SK-N-SH (cell line): ENCODE measurements at regions not wholly inside any gene's neighbourhood (a gene's known extent, or its start where the extent isn't known, plus 50 kb on each side); places are given as distances from the start of the nearest gene placed in this dataset.

Source experiments
- EP300 ChIP-seq, 2 experiments: IDR thresholded peaks; 2 replicates each; pipeline versions ENCODE4 v1.4.0 to v1.6.1; 2012; ENCODE audit warnings: borderline replicate concordance in 1 of 2, low read depth in 1 of 2, low read length in 1 of 2
- EZH2phosphoT487 ChIP-seq: fragments of 200-600 bp; sonication (generic); IDR thresholded peaks from 2 replicates; pipeline ENCODE4 v1.6.1; 2017; ENCODE audit warnings: low read depth, mixed run types, mild to moderate bottlenecking, antibody characterized with exemption, moderate library complexity, borderline replicate concordance
- NRF1 ChIP-seq: IDR thresholded peaks from 2 replicates; pipeline ENCODE4 v1.6.1; 2012; ENCODE audit warnings: low read depth, mild to moderate bottlenecking, low read length
- POLR2AphosphoS5 ChIP-seq: IDR thresholded peaks from 2 replicates; pipeline ENCODE4 v1.6.1; 2012; ENCODE audit warnings: low read depth, low read length
- RCOR1 ChIP-seq: fragments of 150-350 bp; IDR thresholded peaks from 2 replicates; pipeline ENCODE4 v1.6.1; 2017; ENCODE audit warnings: antibody characterized with exemption, low read length
- RFX5 ChIP-seq: IDR thresholded peaks from 2 replicates; pipeline ENCODE4 v1.6.1; 2012; ENCODE audit warnings: mild to moderate bottlenecking, improper control_type of control experiment, low read length
- SIN3A ChIP-seq: IDR thresholded peaks from 2 replicates; pipeline ENCODE4 v1.6.1; 2012; ENCODE audit warnings: low read depth, mild to moderate bottlenecking, low read length, moderate library complexity, borderline replicate concordance
- TF ChIP-seq, protein P1 (sequence below): IDR thresholded peaks from 2 replicates; pipeline ENCODE4 v1.4.0; 2012; ENCODE audit warnings: low read depth, borderline replicate concordance
- TF ChIP-seq, protein P2 (sequence below): fragments of 200-600 bp; sonication (generic); IDR thresholded peaks from 2 replicates; pipeline ENCODE4 v1.6.1; 2017; ENCODE audit warnings: antibody characterized with exemption, mild to moderate bottlenecking, moderate library complexity
- TF ChIP-seq, protein P3 (sequence below): IDR thresholded peaks from 2 replicates; pipeline ENCODE4 v1.4.0; 2012; ENCODE audit warnings: low read depth
- TF ChIP-seq, protein P4 (sequence below): IDR thresholded peaks from 2 replicates; pipeline ENCODE4 v1.6.1; 2012; ENCODE audit warnings: mild to moderate bottlenecking, low read depth, low read length, moderate library complexity
- TF ChIP-seq, protein P5 (sequence below): IDR thresholded peaks from 2 replicates; pipeline ENCODE4; 2012

DNA sequence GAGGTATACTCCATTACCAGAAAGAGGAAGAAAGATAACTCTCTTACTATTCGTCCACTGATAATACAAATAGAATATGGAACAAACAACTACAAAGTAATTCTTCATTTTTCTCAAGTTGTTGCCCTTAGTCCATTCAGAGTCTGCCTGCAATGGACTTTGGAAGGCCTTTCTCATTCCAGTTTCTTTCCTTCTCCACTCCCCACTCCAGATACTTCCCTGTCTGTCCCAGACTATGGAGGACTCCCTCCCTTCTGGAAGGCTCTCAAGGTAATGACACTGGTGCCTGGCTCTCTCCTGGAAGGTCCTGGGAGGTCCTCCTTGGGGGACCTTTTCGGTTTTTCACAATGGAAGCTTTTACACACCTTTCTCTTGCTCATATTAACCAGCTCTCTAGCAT is 167.8 kb downstream of the SDHAF3 start:
- TF ChIP-seq POLR2AphosphoS5 (no peak), EP300 (IDR thresholded peaks at IDR 0.05; ENCODE audit: borderline replicate concordance in 1 of 2, low read depth in 1 of 2, low read length in 1 of 2) (no peak), RFX5 (no peak), SIN3A (no peak), EZH2phosphoT487 (no peak), RCOR1 (no peak), NRF1 (no peak)
- TF ChIP-seq, protein P1, sequence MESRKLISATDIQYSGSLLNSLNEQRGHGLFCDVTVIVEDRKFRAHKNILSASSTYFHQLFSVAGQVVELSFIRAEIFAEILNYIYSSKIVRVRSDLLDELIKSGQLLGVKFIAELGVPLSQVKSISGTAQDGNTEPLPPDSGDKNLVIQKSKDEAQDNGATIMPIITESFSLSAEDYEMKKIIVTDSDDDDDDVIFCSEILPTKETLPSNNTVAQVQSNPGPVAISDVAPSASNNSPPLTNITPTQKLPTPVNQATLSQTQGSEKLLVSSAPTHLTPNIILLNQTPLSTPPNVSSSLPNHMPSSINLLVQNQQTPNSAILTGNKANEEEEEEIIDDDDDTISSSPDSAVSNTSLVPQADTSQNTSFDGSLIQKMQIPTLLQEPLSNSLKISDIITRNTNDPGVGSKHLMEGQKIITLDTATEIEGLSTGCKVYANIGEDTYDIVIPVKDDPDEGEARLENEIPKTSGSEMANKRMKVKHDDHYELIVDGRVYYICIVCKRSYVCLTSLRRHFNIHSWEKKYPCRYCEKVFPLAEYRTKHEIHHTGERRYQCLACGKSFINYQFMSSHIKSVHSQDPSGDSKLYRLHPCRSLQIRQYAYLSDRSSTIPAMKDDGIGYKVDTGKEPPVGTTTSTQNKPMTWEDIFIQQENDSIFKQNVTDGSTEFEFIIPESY = no peak
- TF ChIP-seq, protein P2, sequence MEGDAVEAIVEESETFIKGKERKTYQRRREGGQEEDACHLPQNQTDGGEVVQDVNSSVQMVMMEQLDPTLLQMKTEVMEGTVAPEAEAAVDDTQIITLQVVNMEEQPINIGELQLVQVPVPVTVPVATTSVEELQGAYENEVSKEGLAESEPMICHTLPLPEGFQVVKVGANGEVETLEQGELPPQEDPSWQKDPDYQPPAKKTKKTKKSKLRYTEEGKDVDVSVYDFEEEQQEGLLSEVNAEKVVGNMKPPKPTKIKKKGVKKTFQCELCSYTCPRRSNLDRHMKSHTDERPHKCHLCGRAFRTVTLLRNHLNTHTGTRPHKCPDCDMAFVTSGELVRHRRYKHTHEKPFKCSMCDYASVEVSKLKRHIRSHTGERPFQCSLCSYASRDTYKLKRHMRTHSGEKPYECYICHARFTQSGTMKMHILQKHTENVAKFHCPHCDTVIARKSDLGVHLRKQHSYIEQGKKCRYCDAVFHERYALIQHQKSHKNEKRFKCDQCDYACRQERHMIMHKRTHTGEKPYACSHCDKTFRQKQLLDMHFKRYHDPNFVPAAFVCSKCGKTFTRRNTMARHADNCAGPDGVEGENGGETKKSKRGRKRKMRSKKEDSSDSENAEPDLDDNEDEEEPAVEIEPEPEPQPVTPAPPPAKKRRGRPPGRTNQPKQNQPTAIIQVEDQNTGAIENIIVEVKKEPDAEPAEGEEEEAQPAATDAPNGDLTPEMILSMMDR = no peak
- TF ChIP-seq, protein P3, sequence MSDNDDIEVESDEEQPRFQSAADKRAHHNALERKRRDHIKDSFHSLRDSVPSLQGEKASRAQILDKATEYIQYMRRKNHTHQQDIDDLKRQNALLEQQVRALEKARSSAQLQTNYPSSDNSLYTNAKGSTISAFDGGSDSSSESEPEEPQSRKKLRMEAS = no peak
- TF ChIP-seq, protein P4, sequence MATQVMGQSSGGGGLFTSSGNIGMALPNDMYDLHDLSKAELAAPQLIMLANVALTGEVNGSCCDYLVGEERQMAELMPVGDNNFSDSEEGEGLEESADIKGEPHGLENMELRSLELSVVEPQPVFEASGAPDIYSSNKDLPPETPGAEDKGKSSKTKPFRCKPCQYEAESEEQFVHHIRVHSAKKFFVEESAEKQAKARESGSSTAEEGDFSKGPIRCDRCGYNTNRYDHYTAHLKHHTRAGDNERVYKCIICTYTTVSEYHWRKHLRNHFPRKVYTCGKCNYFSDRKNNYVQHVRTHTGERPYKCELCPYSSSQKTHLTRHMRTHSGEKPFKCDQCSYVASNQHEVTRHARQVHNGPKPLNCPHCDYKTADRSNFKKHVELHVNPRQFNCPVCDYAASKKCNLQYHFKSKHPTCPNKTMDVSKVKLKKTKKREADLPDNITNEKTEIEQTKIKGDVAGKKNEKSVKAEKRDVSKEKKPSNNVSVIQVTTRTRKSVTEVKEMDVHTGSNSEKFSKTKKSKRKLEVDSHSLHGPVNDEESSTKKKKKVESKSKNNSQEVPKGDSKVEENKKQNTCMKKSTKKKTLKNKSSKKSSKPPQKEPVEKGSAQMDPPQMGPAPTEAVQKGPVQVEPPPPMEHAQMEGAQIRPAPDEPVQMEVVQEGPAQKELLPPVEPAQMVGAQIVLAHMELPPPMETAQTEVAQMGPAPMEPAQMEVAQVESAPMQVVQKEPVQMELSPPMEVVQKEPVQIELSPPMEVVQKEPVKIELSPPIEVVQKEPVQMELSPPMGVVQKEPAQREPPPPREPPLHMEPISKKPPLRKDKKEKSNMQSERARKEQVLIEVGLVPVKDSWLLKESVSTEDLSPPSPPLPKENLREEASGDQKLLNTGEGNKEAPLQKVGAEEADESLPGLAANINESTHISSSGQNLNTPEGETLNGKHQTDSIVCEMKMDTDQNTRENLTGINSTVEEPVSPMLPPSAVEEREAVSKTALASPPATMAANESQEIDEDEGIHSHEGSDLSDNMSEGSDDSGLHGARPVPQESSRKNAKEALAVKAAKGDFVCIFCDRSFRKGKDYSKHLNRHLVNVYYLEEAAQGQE = no peak
- TF ChIP-seq, protein P5, sequence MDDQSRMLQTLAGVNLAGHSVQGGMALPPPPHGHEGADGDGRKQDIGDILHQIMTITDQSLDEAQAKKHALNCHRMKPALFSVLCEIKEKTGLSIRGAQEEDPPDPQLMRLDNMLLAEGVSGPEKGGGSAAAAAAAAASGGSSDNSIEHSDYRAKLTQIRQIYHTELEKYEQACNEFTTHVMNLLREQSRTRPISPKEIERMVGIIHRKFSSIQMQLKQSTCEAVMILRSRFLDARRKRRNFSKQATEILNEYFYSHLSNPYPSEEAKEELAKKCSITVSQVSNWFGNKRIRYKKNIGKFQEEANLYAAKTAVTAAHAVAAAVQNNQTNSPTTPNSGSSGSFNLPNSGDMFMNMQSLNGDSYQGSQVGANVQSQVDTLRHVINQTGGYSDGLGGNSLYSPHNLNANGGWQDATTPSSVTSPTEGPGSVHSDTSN = no peak
